Activated T-cell treated with anti-CD3 and anti-CD28 coated beads for 4 hours (primary cell): ENCODE measurements at regions not wholly inside any gene's neighbourhood (a gene's known extent, or its start where the extent isn't known, plus 50 kb on each side); places are given as distances from the start of the nearest gene placed in this dataset.

Experiments used
- DNase-seq: peaks from one replicate; pipeline ENCODE4 v3.0.0-alpha.2; 2020

GRCh38 chr6:10235344-10235743, 179.5 kb downstream of the TFAP2A start:
- DNase-seq: no peak

- no peak for DNase-seq
Measured at GRCh38 chr6:10230531-10230930, 184.3 kb downstream of the TFAP2A start.

DNA sequence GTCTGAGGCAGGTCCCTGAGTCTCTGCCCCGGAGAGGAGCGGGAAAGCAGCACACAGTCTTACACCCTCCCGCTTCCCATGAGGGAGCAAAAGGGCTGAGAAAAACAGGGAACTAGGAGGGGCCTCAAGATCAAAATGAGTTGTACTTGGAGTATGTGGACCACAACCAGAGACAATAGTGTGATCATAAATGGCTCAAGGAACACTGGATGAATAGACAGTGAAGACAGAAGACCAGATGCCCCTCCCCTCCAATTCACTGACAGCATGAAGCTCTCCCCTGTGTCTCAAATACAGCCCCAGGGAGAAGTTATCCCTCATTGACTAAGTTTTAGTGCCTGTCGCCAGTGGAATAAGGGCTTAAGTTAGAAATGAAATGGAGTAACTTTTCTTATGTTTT, 191.0 kb downstream of the TFAP2A start:
- DNase-seq: no peak

DNA sequence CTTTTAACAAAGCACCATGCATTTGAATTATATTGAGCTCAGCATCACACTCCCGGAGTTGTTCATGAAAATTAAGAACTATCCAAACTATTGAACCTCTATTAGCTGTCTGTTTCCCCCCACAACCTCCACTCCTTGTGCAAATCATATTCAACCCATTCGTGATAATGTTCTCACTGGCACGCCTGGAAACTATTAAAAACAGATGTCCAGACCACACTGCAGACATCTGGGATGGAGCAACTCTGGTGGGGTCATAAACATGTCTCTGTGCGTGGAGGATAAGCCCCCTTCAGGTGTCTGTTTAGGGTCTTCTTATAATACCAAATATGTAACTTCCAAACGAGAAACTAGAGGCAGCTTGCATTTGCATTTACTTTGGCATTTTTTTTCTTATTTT, 193.7 kb downstream of the TFAP2A start:
- no peak for DNase-seq

DNA sequence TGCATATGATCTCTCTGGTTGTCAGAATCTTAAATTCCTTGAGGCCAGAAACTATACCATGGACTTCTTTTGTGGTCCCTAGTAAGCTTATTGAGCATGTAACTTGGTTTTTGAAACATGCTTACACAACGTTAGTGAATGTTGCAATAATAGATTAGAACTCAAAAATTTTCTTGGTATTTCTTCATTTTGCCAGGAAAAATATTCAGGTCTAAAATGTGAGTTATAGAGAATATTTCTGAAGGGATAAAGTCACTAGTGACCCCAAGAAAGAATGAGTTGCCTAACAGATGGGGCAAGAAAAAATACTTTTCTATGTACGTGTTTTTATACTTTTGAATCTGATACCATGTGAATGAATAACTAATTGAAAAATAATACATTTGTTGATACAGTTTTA, 195.4 kb downstream of the TFAP2A start:
- no peak for DNase-seq

DNA sequence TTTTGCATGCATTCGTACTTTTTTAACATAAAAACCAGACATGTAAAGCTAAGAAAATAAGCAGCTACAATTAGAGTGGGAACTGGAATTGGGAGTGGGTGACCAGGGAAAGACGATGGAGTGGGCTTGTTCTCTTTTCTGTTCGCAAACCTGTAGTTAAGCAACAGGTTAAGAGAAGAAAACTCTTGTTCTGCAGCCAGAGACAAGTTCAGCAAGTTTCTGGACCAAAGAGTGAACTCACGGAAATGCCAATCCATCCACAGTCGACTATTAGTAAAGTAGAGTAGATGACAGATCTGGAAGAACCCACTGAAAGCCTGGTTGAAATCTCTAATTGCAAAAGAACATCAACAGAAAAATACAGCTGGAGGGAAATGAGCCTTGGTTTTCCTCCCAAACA, 197.8 kb downstream of the TFAP2A start:
- DNase-seq: no peak

GRCh38 chr6:10215326-10216110, 199.4 kb downstream of the TFAP2A start:
- no peak for DNase-seq

GRCh38 chr6:10210052-10210451, 204.8 kb downstream of the TFAP2A start:
- DNase-seq: no peak

GRCh38 chr6:10205892-10206291, 209.0 kb downstream of the TFAP2A start:
- no peak for DNase-seq

DNA sequence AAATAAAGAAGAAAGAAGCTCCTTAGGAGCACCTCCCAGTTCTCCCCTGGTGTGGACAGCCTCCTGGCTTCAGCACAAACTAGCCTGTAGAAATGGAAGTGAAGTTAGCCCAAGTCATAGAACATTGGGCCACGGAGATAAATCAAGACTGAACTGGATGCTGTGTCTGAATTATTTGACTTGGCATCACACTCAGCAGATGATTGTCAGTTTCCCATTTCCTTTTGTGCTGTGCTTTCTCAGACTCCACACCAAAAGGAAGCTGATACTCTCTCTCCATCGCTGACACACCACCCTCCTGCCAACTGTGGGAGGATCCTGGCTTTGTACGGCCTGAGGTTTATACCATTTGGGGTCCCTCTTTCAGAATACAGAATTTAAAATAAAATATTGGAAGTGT, 209.8 kb downstream of the TFAP2A start:
- no peak for DNase-seq

GRCh38 chr6:10203651-10204050, 211.2 kb downstream of the TFAP2A start:
- DNase-seq: no peak

DNA sequence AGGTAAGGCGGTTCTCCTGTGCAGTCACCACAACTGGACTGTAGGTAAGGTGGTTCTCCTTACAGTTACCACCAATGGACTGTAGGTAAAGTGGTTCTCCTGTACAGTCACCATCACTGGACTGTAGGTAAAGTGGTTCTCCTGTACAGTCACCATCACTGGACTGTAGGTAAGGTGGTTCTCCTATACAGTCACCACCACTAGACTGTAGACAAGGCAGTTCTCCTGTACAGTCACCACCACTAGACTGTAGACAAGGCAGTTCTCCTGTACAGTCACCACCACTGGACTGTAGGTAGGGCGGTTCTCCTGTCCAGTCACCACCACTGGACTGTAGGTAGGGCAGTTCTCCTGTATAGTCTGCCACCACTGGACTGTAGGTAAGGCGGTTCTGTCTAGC, 212.3 kb downstream of the TFAP2A start:
- DNase-seq: no peak

GRCh38 chr6:10201606-10202510, 213.0 kb downstream of the TFAP2A start:
- no peak for DNase-seq

DNA sequence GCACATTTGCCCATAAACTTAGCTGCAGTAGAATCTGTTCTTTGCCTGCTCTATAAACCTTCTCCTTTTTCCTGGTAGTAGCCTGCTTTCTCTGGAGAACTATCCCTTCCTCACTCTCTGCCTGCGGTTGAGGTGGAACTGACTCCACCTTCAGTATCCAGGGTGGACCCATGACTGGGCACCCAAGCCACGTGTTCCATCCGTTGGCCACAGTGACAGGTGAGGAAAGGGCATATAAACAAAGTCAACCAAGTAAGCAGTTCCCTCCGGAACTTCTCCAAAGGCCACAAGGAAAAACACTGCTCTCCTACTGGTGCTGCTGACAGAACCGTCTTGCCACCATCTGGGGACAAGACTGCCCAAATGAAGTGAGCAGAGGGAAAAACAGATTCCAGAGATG, 218.8 kb downstream of the TFAP2A start:
- no peak for DNase-seq

GRCh38 chr6:10194816-10195672, 219.8 kb downstream of the TFAP2A start:
- no peak for DNase-seq

DNA sequence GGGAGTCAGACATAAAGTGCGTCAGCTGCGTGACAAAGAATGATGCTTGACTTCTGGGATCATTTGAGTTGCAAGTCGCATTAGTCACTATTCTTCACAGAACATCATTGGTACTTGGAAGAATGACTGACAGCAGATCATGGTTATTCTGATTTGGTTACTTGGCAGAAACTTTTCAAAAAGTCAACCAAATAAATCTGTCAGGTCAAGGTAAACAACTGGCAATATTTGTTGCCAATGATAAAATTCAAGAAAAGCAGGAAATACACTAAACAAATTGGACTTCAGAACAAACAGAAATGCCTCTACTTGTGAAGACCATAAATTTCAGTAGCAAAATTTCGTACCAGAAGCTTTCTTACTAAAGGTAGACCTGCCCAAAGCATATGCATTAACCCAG, 221.6 kb downstream of the TFAP2A start:
- no peak for DNase-seq

- DNase-seq: no peak
Measured at GRCh38 chr6:10190042-10190441, 224.8 kb downstream of the TFAP2A start.

GRCh38 chr6:10184371-10185227, 230.3 kb downstream of the TFAP2A start:
- DNase-seq: no peak

GRCh38 chr6:10180138-10181074, 234.5 kb downstream of the TFAP2A start:
- DNase-seq: no peak

DNA sequence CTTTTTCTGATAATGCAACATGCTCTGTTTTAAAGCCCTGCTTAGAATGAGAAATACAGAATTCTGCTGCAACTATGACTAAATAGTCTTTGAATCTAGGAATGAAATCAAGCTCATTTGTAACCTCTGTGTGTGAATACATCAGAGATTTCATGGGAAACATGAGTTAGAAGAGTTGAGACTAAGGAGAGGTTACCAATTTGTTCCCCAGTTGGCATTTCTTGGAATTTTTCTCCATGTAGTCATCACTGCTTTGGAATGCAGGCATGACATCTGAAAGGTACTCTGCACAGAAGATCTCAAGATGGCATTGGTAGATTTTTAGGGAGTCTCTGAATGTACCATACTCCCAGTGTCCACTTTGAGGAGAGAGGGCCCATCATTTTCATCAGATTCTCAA, 237.2 kb downstream of the TFAP2A start:
- DNase-seq: no peak

GRCh38 chr6:10175362-10175761, 239.5 kb downstream of the TFAP2A start:
- DNase-seq: no peak
